IMR-90 (cell line): ENCODE measurements at regions not wholly inside any gene's neighbourhood (a gene's known extent, or its start where the extent isn't known, plus 50 kb on each side); places are given as distances from the start of the nearest gene placed in this dataset.
A peak's percentile ranks its signal among the peaks of the same experiment; 100 is the strongest.

Experiments
- ATAC-seq: fragments of 200-7000 bp; cut with Tn5 transposase; 2 replicates; pipeline ENCODE4 v1.9.1; 2020; ENCODE audit warnings: low read depth, mild to moderate bottlenecking, moderate library complexity
- BruUV-seq: library from RNA; stranded (reverse); fragments of 400-500 nt; replicated peaks from 2 replicates; lab custom pipeline; 2021; lab: Mats Ljungman, UMichigan
- CTCF ChIA-PET: fragments of 300-600 bp; formaldehyde crosslinking; extraction: SDS; loops from one replicate; lab custom pipeline; 2021; ENCODE audit warnings: antibody characterized with exemption; lab: Yijun Ruan, JAX
- POLR2A ChIA-PET: fragments of 300-600 bp; sonication (Branson Sonifier 250); formaldehyde crosslinking; loops from one replicate; lab custom pipeline; 2022; ENCODE audit warnings: antibody characterized with exemption; ENCODE audit not compliant: unreplicated experiment; lab: Charles Lee
- DNase-seq: peaks from one replicate; pipeline ENCODE4 v3.0.0; 2013
- H2AFZ ChIP-seq: replicated peaks from 2 replicates; pipeline ENCODE3; 2013; ENCODE audit warnings: low read length, mild to moderate bottlenecking; ENCODE audit not compliant: poor library complexity
- H2AK5ac ChIP-seq: 2 replicates; pipeline ENCODE4 v1.6.1; 2013; ENCODE audit warnings: low read depth, low read length, inconsistent platforms
- H2AK9ac ChIP-seq: replicated peaks from 2 replicates; pipeline ENCODE3; 2013; ENCODE audit warnings: mild to moderate bottlenecking, low read depth, low read length, moderate library complexity; ENCODE audit not compliant: poor library complexity
- H2BK120ac ChIP-seq: 2 replicates; pipeline ENCODE4 v1.6.1; 2013; ENCODE audit warnings: low read depth, low read length, inconsistent platforms
- H2BK15ac ChIP-seq: 3 replicates; pipeline ENCODE4 v1.6.1; 2013; ENCODE audit warnings: low read depth, low read length, inconsistent platforms
- H2BK20ac ChIP-seq: 2 replicates; pipeline ENCODE4 v1.6.1; 2013; ENCODE audit warnings: low read depth, mild to moderate bottlenecking, inconsistent platforms, low read length, moderate library complexity
- H2BK5ac ChIP-seq: 2 replicates; pipeline ENCODE4 v1.6.1; 2013; ENCODE audit warnings: mild to moderate bottlenecking, low read depth, low read length, inconsistent platforms; ENCODE audit not compliant: poor library complexity, severe bottlenecking
- H3K14ac ChIP-seq: replicated peaks from 2 replicates; pipeline ENCODE4 v1.6.1; 2013; ENCODE audit warnings: low read depth, low read length, inconsistent platforms
- H3K18ac ChIP-seq: 2 replicates; pipeline ENCODE4 v1.6.1; 2013; ENCODE audit warnings: low read depth, low read length, control low read depth
- H3K23ac ChIP-seq: 2 replicates; pipeline ENCODE4 v1.6.1; 2013; ENCODE audit warnings: low read depth, low read length, inconsistent platforms
- H3K27ac ChIP-seq: 2 replicates; pipeline ENCODE4 v1.5.1; 2013; ENCODE audit warnings: mild to moderate bottlenecking, control low read depth, low read length; ENCODE audit not compliant: insufficient read depth
- H3K27me3 ChIP-seq: 2 replicates; pipeline ENCODE4 v1.6.1; 2013; ENCODE audit warnings: low read length; ENCODE audit not compliant: control insufficient read depth, insufficient read depth
- H3K36me3 ChIP-seq: 2 replicates; pipeline ENCODE4 v1.6.1; 2013; ENCODE audit warnings: low read length, mixed read lengths; ENCODE audit not compliant: control insufficient read depth, insufficient read depth
- H3K4ac ChIP-seq: 2 replicates; pipeline ENCODE4 v1.6.1; 2013; ENCODE audit warnings: low read depth, low read length, inconsistent platforms
- H3K4me1 ChIP-seq: 2 replicates; pipeline ENCODE4 v1.6.1; 2013; ENCODE audit warnings: low read length, mixed read lengths; ENCODE audit not compliant: control insufficient read depth, insufficient read depth
- H3K4me2 ChIP-seq: 2 replicates; pipeline ENCODE4 v1.6.1; 2013; ENCODE audit warnings: low read depth, mild to moderate bottlenecking, control low read depth, low read length, moderate library complexity
- H3K4me3 ChIP-seq: 2 replicates; pipeline ENCODE4 v1.5.1; 2013; ENCODE audit warnings: low read depth, mild to moderate bottlenecking, control low read depth, low read length, moderate library complexity; ENCODE audit not compliant: insufficient read depth
- H3K56ac ChIP-seq: 2 replicates; pipeline ENCODE4 v1.6.1; 2013; ENCODE audit warnings: low read length, inconsistent platforms; ENCODE audit not compliant: insufficient read depth; ENCODE audit errors: extremely low read depth
- H3K79me1 ChIP-seq, 2 experiments: 2 replicates each; pipeline ENCODE4 v1.6.1; 2013; ENCODE audit warnings: low read length in 2 of 2, inconsistent platforms in 1 of 2, low read depth in 1 of 2
- H3K9ac ChIP-seq: 2 replicates; pipeline ENCODE4 v1.6.1; 2013; ENCODE audit warnings: low read depth, low read length, control low read depth
- H3K9me1 ChIP-seq: 2 replicates; pipeline ENCODE4 v1.6.1; 2013; ENCODE audit warnings: low read length, inconsistent platforms; ENCODE audit not compliant: insufficient read depth
- H3K9me3 ChIP-seq: 2 replicates; pipeline ENCODE4 v1.6.1; 2013; ENCODE audit warnings: low read length; ENCODE audit not compliant: control insufficient read depth, insufficient read depth
- H4K20me1 ChIP-seq: 2 replicates; pipeline ENCODE4 v1.6.1; 2013; ENCODE audit warnings: low read length, inconsistent platforms; ENCODE audit not compliant: insufficient read depth
- H4K5ac ChIP-seq: 2 replicates; pipeline ENCODE4 v1.6.1; 2013; ENCODE audit warnings: mild to moderate bottlenecking, low read depth, low read length, control low read depth
- H4K8ac ChIP-seq, 2 experiments: 2 replicates each; pipeline ENCODE4 v1.6.1; 2013; ENCODE audit warnings: low read depth in 2 of 2, low read length in 2 of 2, control low read depth in 1 of 2, inconsistent platforms in 1 of 2
- H4K91ac ChIP-seq: 2 replicates; pipeline ENCODE4 v1.6.1; 2013; ENCODE audit warnings: low read depth, low read length, inconsistent platforms; ENCODE audit not compliant: insufficient read depth
- CEBPB ChIP-seq: IDR thresholded peaks from 2 replicates; pipeline ENCODE4 v1.6.1; 2012; ENCODE audit warnings: low read depth, low read length, improper control_type of control experiment
- ELK1 ChIP-seq: fragments of 150-350 bp; IDR thresholded peaks from 2 replicates; pipeline ENCODE4 v1.6.1; 2016; ENCODE audit warnings: low read depth, mild to moderate bottlenecking, low read length, moderate library complexity, borderline replicate concordance
- MAFK ChIP-seq: IDR thresholded peaks from 2 replicates; pipeline ENCODE4 v1.6.1; 2012; ENCODE audit warnings: low read depth, low read length, improper control_type of control experiment
- MAZ ChIP-seq: IDR thresholded peaks from 2 replicates; pipeline ENCODE4 v1.6.1; 2012; ENCODE audit warnings: low read depth, mild to moderate bottlenecking, low read length, improper control_type of control experiment, moderate library complexity, borderline replicate concordance
- MXI1 ChIP-seq: IDR thresholded peaks from 2 replicates; pipeline ENCODE4 v1.6.1; 2012; ENCODE audit warnings: low read depth, mild to moderate bottlenecking, low read length, moderate library complexity, borderline replicate concordance
- RAD21 ChIP-seq: IDR thresholded peaks from 2 replicates; pipeline ENCODE4 v1.6.1; 2012; ENCODE audit warnings: low read length, improper control_type of control experiment
- WGBS, 2 experiments: methylation state at CpG; one replicate each; pipeline versions ENCODE4 v1.1.5 to v1.1.7; 2013; ENCODE audit warnings: missing lambda C conversion rate in 2 of 2; ENCODE audit not compliant: insufficient read length in 1 of 2; ENCODE audit errors: extremely low coverage in 2 of 2; 5-methylcytosine and 5-hydroxymethylcytosine counted together
- dilution Hi-C: fragments of 300-500 bp; cut with HindIII; formaldehyde crosslinking; loops from one replicate; pipeline ENCODE4 v1.14.3; 2018; ENCODE audit warnings: low sequenced_read_pairs; ENCODE audit not compliant: unreplicated experiment
- in situ Hi-C: fragments of 300-500 bp; cut with MboI; formaldehyde crosslinking; loops from 3 replicates; pipeline ENCODE4 v1.14.3; 2019; ENCODE audit warnings: low sequenced_read_pairs, inconsistent platforms, mixed read lengths
- intact Hi-C: fragments of 100-400 bp; cut with micrococcal nuclease; formaldehyde crosslinking; loops from 2 replicates; pipeline ENCODE4 v1.10.0; 2022

GRCh38 chr15:39396979-39397615, 183.8 kb upstream of the THBS1 start:
- Histone ChIP-seq H3K36me3 (no peaks in the 10 kb centered on the region), H2BK15ac (no peak overlapping the region), H3K4me2 (no peak overlapping the region), H2AK5ac (no peak overlapping the region), H3K9ac (no peak overlapping the region), H3K56ac (no peak overlapping the region), H3K9me1 (no peaks in the 10 kb centered on the region), H2BK20ac (no peak overlapping the region), H2BK120ac (no peak overlapping the region), H3K27me3 (no peaks in the 10 kb centered on the region), H3K4me3 (no peak overlapping the region), H4K91ac (no peak overlapping the region), H2AFZ (no peak overlapping the region), H4K8ac (no peak overlapping the region), H3K4me1 (peaks cover 2% of the 10 kb centered on the region; the same call in 1 of the 2 replicates), H3K18ac (no peak overlapping the region), H3K79me1 (no peaks in the 10 kb centered on the region), H2BK5ac (no peak overlapping the region), H2AK9ac (no peak overlapping the region), H4K20me1 (no peaks in the 10 kb centered on the region), H3K23ac (no peak overlapping the region), H3K27ac (no peak overlapping the region), H3K9me3 (no peaks in the 10 kb centered on the region), H3K4ac (no peak overlapping the region), H3K14ac (no peak overlapping the region), H4K5ac (no peak overlapping the region)
- ATAC-seq (no peak), DNase-seq (no peak)
- TF ChIP-seq MAFK (no peak), MXI1 (no peak), ELK1 (no peak), RAD21 (no peak), CEBPB (peak; percentile 46), MAZ (no peak)
- in situ Hi-C loops = no loop called here
- CTCF ChIA-PET = interaction anchor here (1.3 kb wide), 1 partner anchor 11 kb away, joined by 3 read pairs; no protein-coding TSS in a partner anchor
- 96% methylated on average over 4 of the region's 8 CpGs; no CpG with 5 or more reads in 1 of the 2 experiments for WGBS, 2 experiments
- dilution Hi-C loops = no loop called here
- BruUV-seq = no TSS peak
- intact Hi-C loops = no loop called here
- POLR2A ChIA-PET = no interaction called here
